ENCODE measurements at regions not wholly inside any gene's neighbourhood (a gene's known extent, or its start where the extent isn't known, plus 50 kb on each side); places are given as distances from the start of the nearest gene placed in this dataset.

- TF ChIP-seq, protein P1, sequence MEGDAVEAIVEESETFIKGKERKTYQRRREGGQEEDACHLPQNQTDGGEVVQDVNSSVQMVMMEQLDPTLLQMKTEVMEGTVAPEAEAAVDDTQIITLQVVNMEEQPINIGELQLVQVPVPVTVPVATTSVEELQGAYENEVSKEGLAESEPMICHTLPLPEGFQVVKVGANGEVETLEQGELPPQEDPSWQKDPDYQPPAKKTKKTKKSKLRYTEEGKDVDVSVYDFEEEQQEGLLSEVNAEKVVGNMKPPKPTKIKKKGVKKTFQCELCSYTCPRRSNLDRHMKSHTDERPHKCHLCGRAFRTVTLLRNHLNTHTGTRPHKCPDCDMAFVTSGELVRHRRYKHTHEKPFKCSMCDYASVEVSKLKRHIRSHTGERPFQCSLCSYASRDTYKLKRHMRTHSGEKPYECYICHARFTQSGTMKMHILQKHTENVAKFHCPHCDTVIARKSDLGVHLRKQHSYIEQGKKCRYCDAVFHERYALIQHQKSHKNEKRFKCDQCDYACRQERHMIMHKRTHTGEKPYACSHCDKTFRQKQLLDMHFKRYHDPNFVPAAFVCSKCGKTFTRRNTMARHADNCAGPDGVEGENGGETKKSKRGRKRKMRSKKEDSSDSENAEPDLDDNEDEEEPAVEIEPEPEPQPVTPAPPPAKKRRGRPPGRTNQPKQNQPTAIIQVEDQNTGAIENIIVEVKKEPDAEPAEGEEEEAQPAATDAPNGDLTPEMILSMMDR (IDR thresholded peaks at IDR 0.05), result no peak
- no peak for TF ChIP-seq POLR2A (IDR thresholded peaks at IDR 0.05)
Observed at GRCh38 chr10:47207281-47207615, 92.7 kb upstream of the GDF10 start.

Data from lower leg skin (tissue), 3 donors.